CD4-positive, alpha-beta T cell treated with Interleukin-6 for 4 hours (primary cell): ENCODE measurements at regions not wholly inside any gene's neighbourhood (a gene's known extent, or its start where the extent isn't known, plus 50 kb on each side); places are given as distances from the start of the nearest gene placed in this dataset.
A peak's percentile ranks its signal among the peaks of the same experiment; 100 is the strongest.

Source experiments
- DNase-seq: peaks from one replicate; pipeline ENCODE4 v3.0.0-alpha.2; 2020; ENCODE audit warnings: mixed read lengths

- no peak for DNase-seq
Measured at GRCh38 chr9:18235181-18235908, 238.6 kb upstream of the ADAMTSL1 start.

- DNase-seq = no peak
Measured at GRCh38 chr9:18236336-18236735, 237.6 kb upstream of the ADAMTSL1 start.

GRCh38 chr9:18237776-18238175 lies 236.2 kb upstream of the ADAMTSL1 start:
- no peak for DNase-seq

GRCh38 chr9:18238254-18238653 lies 235.7 kb upstream of the ADAMTSL1 start:
- no peak for DNase-seq

- no peak for DNase-seq
Measured at GRCh38 chr9:18238752-18239447, 235.1 kb upstream of the ADAMTSL1 start.

GRCh38 chr9:18240213-18240612 lies 233.7 kb upstream of the ADAMTSL1 start:
- DNase-seq = no peak

GRCh38 chr9:18245911-18246310 lies 228.0 kb upstream of the ADAMTSL1 start:
- no peak for DNase-seq

- DNase-seq = no peak
Measured at GRCh38 chr9:18250053-18250452, 223.9 kb upstream of the ADAMTSL1 start.

GRCh38 chr9:18253950-18254349 lies 220.0 kb upstream of the ADAMTSL1 start:
- DNase-seq = no peak

- peak; percentile 75 for DNase-seq
Measured at GRCh38 chr9:18255158-18255629, 218.8 kb upstream of the ADAMTSL1 start.

- no peak for DNase-seq
Measured at GRCh38 chr9:18255747-18256146, 218.2 kb upstream of the ADAMTSL1 start.

GRCh38 chr9:18256568-18256967 lies 217.4 kb upstream of the ADAMTSL1 start:
- DNase-seq = no peak

GRCh38 chr9:18260521-18260920 lies 213.4 kb upstream of the ADAMTSL1 start:
- no peak for DNase-seq

GRCh38 chr9:18261181-18261580 lies 212.8 kb upstream of the ADAMTSL1 start:
- DNase-seq = no peak

- no peak for DNase-seq
Measured at GRCh38 chr9:18263377-18263776, 210.6 kb upstream of the ADAMTSL1 start.

GRCh38 chr9:18268381-18268780 lies 205.6 kb upstream of the ADAMTSL1 start:
- no peak for DNase-seq

GRCh38 chr9:18269561-18269960 lies 204.4 kb upstream of the ADAMTSL1 start:
- DNase-seq = no peak

GRCh38 chr9:18274693-18275092 lies 199.3 kb upstream of the ADAMTSL1 start:
- DNase-seq = no peak

GRCh38 chr9:18275313-18275990 lies 198.5 kb upstream of the ADAMTSL1 start:
- no peak for DNase-seq

GRCh38 chr9:18281291-18281690 lies 192.7 kb upstream of the ADAMTSL1 start:
- no peak for DNase-seq

- no peak for DNase-seq
Measured at GRCh38 chr9:18294229-18294628, 179.7 kb upstream of the ADAMTSL1 start.

- DNase-seq = no peak
Measured at GRCh38 chr9:18296702-18297055, 177.3 kb upstream of the ADAMTSL1 start.

GRCh38 chr9:18297056-18297841 lies 176.7 kb upstream of the ADAMTSL1 start:
- DNase-seq = no peak
